HepG2 (cell line): ENCODE measurements at regions not wholly inside any gene's neighbourhood (a gene's known extent, or its start where the extent isn't known, plus 50 kb on each side); places are given as distances from the start of the nearest gene placed in this dataset.

Experiments used
- GABPB1 ChIP-seq: IDR thresholded peaks from 2 replicates; pipeline ENCODE4 v1.6.1; 2016; ENCODE audit warnings: mild to moderate bottlenecking, missing genetic modification reagents, moderate library complexity, missing compliant biosample characterization
- HNRNPH1 ChIP-seq: fragments of 200-400 bp; formaldehyde crosslinking; optimal IDR thresholded peaks from 2 replicates; pipeline ENCODE3; 2017; ENCODE audit warnings: mild to moderate bottlenecking, low read depth, low read length
- HNRNPL ChIP-seq: fragments of 200-400 bp; formaldehyde crosslinking; IDR thresholded peaks from 2 replicates; pipeline ENCODE4 v1.6.1; 2017; ENCODE audit warnings: mild to moderate bottlenecking, low read depth, low read length
- MAFK ChIP-seq, 2 experiments: IDR thresholded peaks in 1 of 2; conservative IDR thresholded peaks in 1 of 2; 2 replicates each; pipeline ENCODE4 v1.6.1; 2011; ENCODE audit warnings: improper control_type of control experiment in 2 of 2, low read length in 2 of 2
- MEIS2 ChIP-seq: sonication (generic); formaldehyde crosslinking; IDR thresholded peaks from 2 replicates; pipeline ENCODE4 v1.9.0; 2021; ENCODE audit warnings: mild to moderate bottlenecking, missing genetic modification reagents
- MIER3 ChIP-seq: IDR thresholded peaks from 2 replicates; pipeline ENCODE4 v1.6.1; 2016; ENCODE audit warnings: missing compliant biosample characterization, borderline replicate concordance
- NONO ChIP-seq, 2 experiments: fragments of 450-650 bp in 1 of 2; sonication (generic) in 1 of 2; formaldehyde crosslinking in 1 of 2; IDR thresholded peaks in 1 of 2; conservative IDR thresholded peaks in 1 of 2; 2 replicates each; pipeline versions ENCODE4 v1.6.1 to v1.8.0; 2017 to 2022; ENCODE audit warnings: mild to moderate bottlenecking in 1 of 2, missing genetic modification reagents in 1 of 2, moderate library complexity in 1 of 2
- POLR2A ChIP-seq, 2 experiments: IDR thresholded peaks; 2 replicates each; pipeline ENCODE4 v1.6.1; 2011; ENCODE audit warnings: low read depth in 2 of 2, low read length in 2 of 2, mild to moderate bottlenecking in 1 of 2, moderate library complexity in 1 of 2; ENCODE audit not compliant: insufficient read depth in 1 of 2
- TEAD3 ChIP-seq: optimal IDR thresholded peaks from 2 replicates; pipeline ENCODE3; 2016; ENCODE audit warnings: borderline replicate concordance
- ZBTB21 ChIP-seq: sonication (generic); formaldehyde crosslinking; IDR thresholded peaks from 2 replicates; pipeline ENCODE4 v1.4.0; 2020; ENCODE audit warnings: missing genetic modification reagents
- ZNF230 ChIP-seq: sonication (generic); formaldehyde crosslinking; IDR thresholded peaks from 2 replicates; pipeline ENCODE4 v1.4.0; 2020; ENCODE audit warnings: mild to moderate bottlenecking, missing genetic modification reagents
- ZNF501 ChIP-seq: sonication (generic); formaldehyde crosslinking; IDR thresholded peaks from 2 replicates; pipeline ENCODE4 v1.5.1; 2020; ENCODE audit warnings: mild to moderate bottlenecking, moderate library complexity, missing genetic modification reagents
- TF ChIP-seq, protein P1 (sequence below): sonication (generic); formaldehyde crosslinking; IDR thresholded peaks from 2 replicates; pipeline ENCODE4 v1.9.0; 2022; ENCODE audit warnings: low read depth, missing genetic modification reagents
- TF ChIP-seq, protein P2 (sequence below): sonication (generic); formaldehyde crosslinking; IDR thresholded peaks from 2 replicates; pipeline ENCODE4 v1.5.1; 2020; ENCODE audit warnings: mild to moderate bottlenecking, missing genetic modification reagents, moderate library complexity

GRCh38 chr20:50438986-50439407 lies 71.2 kb upstream of the PTPN1 start (continued):
- peak in 1 of 2 experiments; percentile 41; a peak in 1 of 4 replicates for TF ChIP-seq POLR2A (IDR thresholded peaks at IDR 0.05; ENCODE audit: insufficient read depth in 1 of 2, low read depth in 2 of 2, low read length in 2 of 2)
- peak; percentile 19; the same call in 1 of the 2 replicates for TF ChIP-seq GABPB1
- 0 out of 2 replicates have a peak, but pooled peaks have one; percentile 9 for TF ChIP-seq ZBTB21 (CRISPR knock-in tag)
- TF ChIP-seq ZNF501 (CRISPR knock-in tag): 0 out of 2 replicates have a peak, but pooled peaks have one; percentile 17
- peak; percentile 89; the same call in 1 of the 2 replicates for TF ChIP-seq HNRNPL
- no peak for TF ChIP-seq ZNF230 (CRISPR knock-in tag)
- TF ChIP-seq, protein P1, sequence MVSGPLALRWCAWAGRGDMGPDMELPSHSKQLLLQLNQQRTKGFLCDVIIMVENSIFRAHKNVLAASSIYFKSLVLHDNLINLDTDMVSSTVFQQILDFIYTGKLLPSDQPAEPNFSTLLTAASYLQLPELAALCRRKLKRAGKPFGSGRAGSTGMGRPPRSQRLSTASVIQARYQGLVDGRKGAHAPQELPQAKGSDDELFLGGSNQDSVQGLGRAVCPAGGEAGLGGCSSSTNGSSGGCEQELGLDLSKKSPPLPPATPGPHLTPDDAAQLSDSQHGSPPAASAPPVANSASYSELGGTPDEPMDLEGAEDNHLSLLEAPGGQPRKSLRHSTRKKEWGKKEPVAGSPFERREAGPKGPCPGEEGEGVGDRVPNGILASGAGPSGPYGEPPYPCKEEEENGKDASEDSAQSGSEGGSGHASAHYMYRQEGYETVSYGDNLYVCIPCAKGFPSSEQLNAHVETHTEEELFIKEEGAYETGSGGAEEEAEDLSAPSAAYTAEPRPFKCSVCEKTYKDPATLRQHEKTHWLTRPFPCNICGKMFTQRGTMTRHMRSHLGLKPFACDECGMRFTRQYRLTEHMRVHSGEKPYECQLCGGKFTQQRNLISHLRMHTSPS (CRISPR knock-in tag): peak; percentile 16; the same call in 1 of the 2 replicates
- TF ChIP-seq NONO (IDR thresholded peaks at IDR 0.05): no peak
- TF ChIP-seq NONO (CRISPR knock-in tag; conservative IDR thresholded peaks at IDR 0.05): no peak
- no peak for TF ChIP-seq MAFK (conservative IDR thresholded peaks at IDR 0.05 in 1 of 2, IDR thresholded peaks at IDR 0.05 in 1 of 2; ENCODE audit: low read length in 2 of 2)
- TF ChIP-seq HNRNPH1: peak; percentile 9
- TF ChIP-seq, protein P2, sequence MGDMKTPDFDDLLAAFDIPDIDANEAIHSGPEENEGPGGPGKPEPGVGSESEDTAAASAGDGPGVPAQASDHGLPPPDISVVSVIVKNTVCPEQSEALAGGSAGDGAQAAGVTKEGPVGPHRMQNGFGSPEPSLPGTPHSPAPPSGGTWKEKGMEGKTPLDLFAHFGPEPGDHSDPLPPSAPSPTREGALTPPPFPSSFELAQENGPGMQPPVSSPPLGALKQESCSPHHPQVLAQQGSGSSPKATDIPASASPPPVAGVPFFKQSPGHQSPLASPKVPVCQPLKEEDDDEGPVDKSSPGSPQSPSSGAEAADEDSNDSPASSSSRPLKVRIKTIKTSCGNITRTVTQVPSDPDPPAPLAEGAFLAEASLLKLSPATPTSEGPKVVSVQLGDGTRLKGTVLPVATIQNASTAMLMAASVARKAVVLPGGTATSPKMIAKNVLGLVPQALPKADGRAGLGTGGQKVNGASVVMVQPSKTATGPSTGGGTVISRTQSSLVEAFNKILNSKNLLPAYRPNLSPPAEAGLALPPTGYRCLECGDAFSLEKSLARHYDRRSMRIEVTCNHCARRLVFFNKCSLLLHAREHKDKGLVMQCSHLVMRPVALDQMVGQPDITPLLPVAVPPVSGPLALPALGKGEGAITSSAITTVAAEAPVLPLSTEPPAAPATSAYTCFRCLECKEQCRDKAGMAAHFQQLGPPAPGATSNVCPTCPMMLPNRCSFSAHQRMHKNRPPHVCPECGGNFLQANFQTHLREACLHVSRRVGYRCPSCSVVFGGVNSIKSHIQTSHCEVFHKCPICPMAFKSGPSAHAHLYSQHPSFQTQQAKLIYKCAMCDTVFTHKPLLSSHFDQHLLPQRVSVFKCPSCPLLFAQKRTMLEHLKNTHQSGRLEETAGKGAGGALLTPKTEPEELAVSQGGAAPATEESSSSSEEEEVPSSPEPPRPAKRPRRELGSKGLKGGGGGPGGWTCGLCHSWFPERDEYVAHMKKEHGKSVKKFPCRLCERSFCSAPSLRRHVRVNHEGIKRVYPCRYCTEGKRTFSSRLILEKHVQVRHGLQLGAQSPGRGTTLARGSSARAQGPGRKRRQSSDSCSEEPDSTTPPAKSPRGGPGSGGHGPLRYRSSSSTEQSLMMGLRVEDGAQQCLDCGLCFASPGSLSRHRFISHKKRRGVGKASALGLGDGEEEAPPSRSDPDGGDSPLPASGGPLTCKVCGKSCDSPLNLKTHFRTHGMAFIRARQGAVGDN (CRISPR knock-in tag): peak; percentile 73
- no peak for TF ChIP-seq MEIS2
- 0 out of 2 replicates have a peak, but pooled peaks have one; percentile 11 for TF ChIP-seq MIER3
- peak; percentile 5 for TF ChIP-seq TEAD3 (CRISPR knock-in tag)
